MCF 10A (cell line): ENCODE measurements at regions not wholly inside any gene's neighbourhood (a gene's known extent, or its start where the extent isn't known, plus 50 kb on each side); places are given as distances from the start of the nearest gene placed in this dataset.

ENCODE experiments used
- BruUV-seq: library from RNA; stranded (reverse); fragments of 400-500 nt; replicated peaks from 2 replicates; lab custom pipeline; 2021; lab: Mats Ljungman, UMichigan
- CTCF ChIA-PET: fragments of 300-600 bp; sonication (Branson Sonifier 250); formaldehyde crosslinking; extraction: SDS; loops from one replicate; lab custom pipeline; 2021; ENCODE audit warnings: antibody characterized with exemption, inconsistent platforms; lab: Yijun Ruan, JAX
- POLR2A ChIA-PET: fragments of 300-600, 350-650 bp; sonication (Branson Sonifier 250); formaldehyde crosslinking; extraction: SDS; loops from one replicate; lab custom pipeline; 2020; ENCODE audit warnings: antibody characterized with exemption, inconsistent platforms; lab: Yijun Ruan, JAX
- DNase-seq: peaks from one replicate; pipeline ENCODE4 v3.0.0-alpha.2; 2018; ENCODE audit not compliant: unreplicated experiment
- H3K27ac Mint-ChIP-seq: one replicate; pipeline ENCODE4 v1.8.0; 2022; ENCODE audit warnings: mild to moderate bottlenecking, low read depth, mixed read lengths; ENCODE audit not compliant: unreplicated experiment
- H3K27me3 Mint-ChIP-seq: one replicate; pipeline ENCODE4 v1.8.0; 2022; ENCODE audit warnings: mixed read lengths; ENCODE audit not compliant: insufficient read depth, unreplicated experiment
- H3K36me3 Mint-ChIP-seq: one replicate; pipeline ENCODE4 v1.8.0; 2022; ENCODE audit warnings: mild to moderate bottlenecking, moderate library complexity, mixed read lengths; ENCODE audit not compliant: insufficient read depth, unreplicated experiment
- H3K4me1 Mint-ChIP-seq: one replicate; pipeline ENCODE4 v1.8.0; 2022; ENCODE audit warnings: mixed read lengths; ENCODE audit not compliant: insufficient read depth, unreplicated experiment
- H3K4me3 Mint-ChIP-seq: one replicate; pipeline ENCODE4 v1.8.0; 2022; ENCODE audit warnings: mild to moderate bottlenecking, moderate library complexity, mixed read lengths; ENCODE audit not compliant: unreplicated experiment
- H3K9me3 Mint-ChIP-seq: one replicate; pipeline ENCODE4 v1.8.0; 2022; ENCODE audit warnings: mixed read lengths; ENCODE audit not compliant: unreplicated experiment
- CTCF ChIP-seq: fragments of 200-600 bp; IDR thresholded peaks from one replicate; pipeline ENCODE4 v1.8.0; 2022; ENCODE audit warnings: antibody characterized with exemption, mild to moderate bottlenecking; ENCODE audit not compliant: unreplicated experiment
- intact Hi-C: fragments of 100-400 bp; cut with micrococcal nuclease; formaldehyde crosslinking; loops from 2 replicates; pipeline ENCODE4 v1.14.1; 2022

DNA sequence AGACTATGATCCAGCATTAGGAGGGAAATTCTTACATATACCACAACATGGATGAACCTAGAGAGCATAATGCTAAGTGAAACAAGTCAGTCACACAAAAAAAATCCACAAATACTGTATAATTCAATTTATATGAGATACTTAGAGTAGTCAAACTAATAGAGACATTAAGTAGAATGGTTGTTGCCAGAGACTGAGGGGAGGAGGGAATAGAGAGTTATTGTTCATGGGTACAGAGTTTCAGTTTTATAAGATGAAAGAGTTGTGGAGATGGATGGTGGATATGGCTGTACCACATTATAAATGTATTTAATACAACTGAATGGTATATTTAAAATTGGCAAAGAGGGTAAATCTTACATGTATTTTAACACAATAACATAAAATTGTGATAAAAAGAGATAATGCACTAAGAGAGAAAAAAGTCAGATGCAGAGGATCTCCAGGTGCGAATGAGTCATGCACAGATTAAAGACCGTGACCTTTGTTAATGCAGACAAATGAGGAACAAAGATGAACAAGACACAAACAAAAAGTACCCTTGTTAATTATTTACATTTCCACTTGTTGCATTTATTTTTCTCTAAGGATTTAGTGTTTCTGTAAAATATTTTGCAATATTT, 541.7 kb upstream of the MEX3C start:
- Mint-ChIP-seq H3K27me3 (no peaks in the 10 kb centered on the region), H3K36me3 (no peaks in the 10 kb centered on the region), H3K4me3 (no peak overlapping the region), H3K27ac (no peak overlapping the region), H3K9me3 (peaks cover 8% of the 10 kb centered on the region), H3K4me1 (no peaks in the 10 kb centered on the region)
- CTCF ChIA-PET: interaction anchor here (0.7 kb wide), 1 partner anchor 118 kb away, joined by 3 read pairs; no protein-coding TSS in a partner anchor
- POLR2A ChIA-PET: no interaction called here
- intact Hi-C loops: no loop called here
- no TSS peak for BruUV-seq
- DNase-seq: no peak
- TF ChIP-seq CTCF: no peak

DNA sequence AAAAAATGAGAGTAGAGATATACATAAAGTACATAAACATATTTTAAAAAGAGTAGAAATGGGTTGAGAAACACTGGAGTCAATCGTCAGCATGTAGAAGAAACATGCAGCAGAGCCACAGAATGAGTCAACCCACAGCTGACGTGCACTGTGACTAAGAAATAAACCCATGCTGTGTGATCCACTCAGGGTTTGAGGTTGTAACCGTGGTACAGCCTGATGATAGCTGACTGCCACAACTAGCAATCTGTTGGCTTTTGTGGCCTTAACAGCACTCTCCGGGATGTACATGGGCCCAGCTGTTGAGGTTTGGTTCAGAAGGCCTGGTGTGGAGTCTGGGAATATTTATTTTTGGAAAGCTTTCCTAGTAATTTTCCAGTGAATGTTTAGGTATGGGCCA, 554.4 kb upstream of the MEX3C start:
- Mint-ChIP-seq H3K27me3 (peaks cover 44% of the 10 kb centered on the region), H3K36me3 (no peaks in the 10 kb centered on the region), H3K4me1 (no peaks in the 10 kb centered on the region), H3K9me3 (no peaks in the 10 kb centered on the region), H3K27ac (no peak overlapping the region), H3K4me3 (no peak overlapping the region)
- ChIA-PET POLR2A (no interaction called here), CTCF (interaction anchor here (0.6 kb wide), 1 partner anchor 509 kb away, joined by 3 read pairs; no protein-coding TSS in a partner anchor)
- intact Hi-C loops: no loop called here
- peak; percentile 18 for DNase-seq
- no peak for TF ChIP-seq CTCF
- no TSS peak for BruUV-seq

DNA sequence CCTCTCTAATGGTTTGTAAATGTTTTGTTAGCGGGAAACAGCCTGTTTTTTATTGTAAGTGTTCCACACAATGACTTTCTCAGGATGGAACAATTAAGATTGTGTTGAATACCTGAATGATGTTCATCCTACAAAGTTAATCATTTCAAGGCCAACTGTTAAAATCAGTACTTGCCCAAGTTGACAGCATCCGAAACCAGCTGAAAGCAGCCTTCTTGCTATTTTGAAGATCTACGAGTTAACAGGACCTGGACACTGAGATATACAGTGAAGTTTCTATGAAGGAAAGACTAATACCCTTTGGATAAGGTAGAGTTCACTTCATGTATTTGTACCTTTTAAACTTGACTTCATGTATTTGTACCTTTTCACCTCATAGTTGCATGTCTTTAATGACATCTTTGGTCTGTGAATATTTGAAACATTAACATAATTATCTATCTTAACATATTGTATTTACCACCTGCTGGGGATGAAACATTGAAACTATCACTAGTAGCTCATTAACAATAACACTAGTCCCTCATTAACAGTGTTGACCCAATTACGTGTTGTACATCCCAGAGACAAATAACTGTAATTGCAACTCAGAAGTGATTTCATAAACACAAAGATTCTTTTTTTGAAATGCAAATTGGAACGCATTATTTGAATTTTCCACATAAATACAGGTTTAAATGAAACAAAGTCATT, 556.0 kb upstream of the MEX3C start:
- Mint-ChIP-seq H3K4me1 (no peaks in the 10 kb centered on the region), H3K27ac (no peak overlapping the region), H3K27me3 (peaks cover 53% of the 10 kb centered on the region), H3K4me3 (no peak overlapping the region), H3K36me3 (no peaks in the 10 kb centered on the region), H3K9me3 (no peaks in the 10 kb centered on the region)
- DNase-seq: no peak
- ChIA-PET CTCF (no interaction called here), POLR2A (no interaction called here)
- no peak for TF ChIP-seq CTCF
- BruUV-seq: no TSS peak
- intact Hi-C loops: no loop called here

DNA sequence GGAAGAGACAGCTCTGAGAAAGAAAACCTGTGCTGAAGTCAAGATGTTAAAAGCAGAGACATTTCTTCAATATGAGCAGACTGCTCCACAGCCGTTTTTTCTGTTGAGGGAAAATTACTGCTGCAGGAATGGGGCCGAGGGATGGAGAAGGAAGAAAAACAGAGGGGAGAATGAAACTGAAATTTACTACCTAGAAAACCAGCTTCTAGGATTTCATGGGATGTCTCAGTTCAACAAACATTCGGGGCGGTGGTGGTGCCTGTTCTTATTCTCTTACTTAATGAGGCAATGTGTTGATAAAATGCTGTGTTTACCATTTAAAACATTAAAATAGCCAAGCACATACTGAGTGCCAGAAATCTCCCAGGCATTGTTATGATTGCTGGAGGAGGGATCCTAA, 557.1 kb upstream of the MEX3C start:
- ChIA-PET POLR2A (no interaction called here), CTCF (interaction anchor here (0.5 kb wide), 1 partner anchor 235 kb away, joined by 3 read pairs; no protein-coding TSS in a partner anchor)
- no TSS peak for BruUV-seq
- no peak for DNase-seq
- no peak for TF ChIP-seq CTCF
- Mint-ChIP-seq H3K4me3 (no peak overlapping the region), H3K27ac (no peak overlapping the region), H3K4me1 (no peaks in the 10 kb centered on the region), H3K9me3 (no peaks in the 10 kb centered on the region), H3K27me3 (peaks cover 53% of the 10 kb centered on the region), H3K36me3 (no peaks in the 10 kb centered on the region)
- intact Hi-C loops: no loop called here
